H1 (cell line): ENCODE measurements at regions not wholly inside any gene's neighbourhood (a gene's known extent, or its start where the extent isn't known, plus 50 kb on each side); places are given as distances from the start of the nearest gene placed in this dataset.

Experiments
- CTCF ChIA-PET: fragments of 300-600 bp; sonication (Branson Sonifier 250); formaldehyde crosslinking; loops from one replicate; lab custom pipeline; 2021; ENCODE audit not compliant: partially characterized antibody; lab: Charles Lee
- POLR2A ChIA-PET: fragments of 300-600 bp; sonication (Branson Sonifier 250); formaldehyde crosslinking; loops from one replicate; lab custom pipeline; 2021; ENCODE audit warnings: inconsistent platforms; ENCODE audit not compliant: partially characterized antibody; lab: Charles Lee
- DNase-seq, 2 experiments: peaks; one replicate each; pipeline versions ENCODE4 v3.0.0 to v3.0.0-alpha.2; 2010 to 2022; ENCODE audit warnings: low spot score in 2 of 2, low read depth in 1 of 2, mixed read lengths in 1 of 2
- FAIRE-seq: peaks from 2 replicates; lab custom pipeline; 2011; peaks lifted over from hg19 to GRCh38; lab: Jason Lieb, UNC
- H2AFZ ChIP-seq: 2 replicates; pipeline ENCODE4 v1.8.1; 2012; ENCODE audit warnings: low read length, inconsistent platforms
- H2AK5ac ChIP-seq: 2 replicates; pipeline ENCODE4 v1.6.1; 2013; ENCODE audit warnings: low read depth, low read length
- H2BK120ac ChIP-seq: replicated peaks from 2 replicates; pipeline ENCODE3; 2013; ENCODE audit warnings: low read depth, low read length, inconsistent platforms
- H2BK12ac ChIP-seq: 2 replicates; pipeline ENCODE4 v1.6.1; 2013; ENCODE audit warnings: low read depth, low read length
- H2BK15ac ChIP-seq: 2 replicates; pipeline ENCODE4 v1.6.1; 2013; ENCODE audit warnings: low read length
- H2BK20ac ChIP-seq: 2 replicates; pipeline ENCODE4 v1.6.1; 2013; ENCODE audit warnings: low read length
- H2BK5ac ChIP-seq: 2 replicates; pipeline ENCODE4 v1.6.1; 2013; ENCODE audit warnings: low read depth, low read length
- H3K14ac ChIP-seq: 2 replicates; pipeline ENCODE4 v1.6.1; 2013; ENCODE audit warnings: inconsistent platforms; ENCODE audit not compliant: insufficient read length
- H3K18ac ChIP-seq: 2 replicates; pipeline ENCODE4 v1.6.1; 2013; ENCODE audit warnings: low read length; ENCODE audit errors: extremely low read depth
- H3K23ac ChIP-seq: 2 replicates; pipeline ENCODE4 v1.6.1; 2013; ENCODE audit warnings: inconsistent platforms; ENCODE audit not compliant: insufficient read length
- H3K23me2 ChIP-seq: 2 replicates; pipeline ENCODE4 v1.6.1; 2013; ENCODE audit warnings: low read depth, low read length
- H3K27ac ChIP-seq: 2 replicates; pipeline ENCODE4 v1.6.1; 2011; ENCODE audit warnings: low read depth, low read length, inconsistent platforms
- H3K27me3 ChIP-seq, 4 experiments: replicated peaks in 1 of 4; 1 replicate in 1 of 4; 2 replicates in 3 of 4; pipeline versions ENCODE4 v1.6.1 to v1.8.1; 2011 to 2013; ENCODE audit warnings: low read length in 3 of 4, mild to moderate bottlenecking in 3 of 4, inconsistent platforms in 2 of 4, mixed read lengths in 2 of 4, moderate library complexity in 1 of 4; ENCODE audit not compliant: control insufficient read depth in 3 of 4, insufficient read depth in 3 of 4; ENCODE audit errors: extremely low read depth in 1 of 4
- H3K36me3 ChIP-seq, 4 experiments: 2 replicates each; pipeline versions ENCODE4 v1.6.1 to v1.8.1; 2011 to 2013; ENCODE audit warnings: mild to moderate bottlenecking in 4 of 4, low read length in 3 of 4, moderate library complexity in 2 of 4, control low read depth in 1 of 4, inconsistent platforms in 1 of 4; ENCODE audit not compliant: insufficient read depth in 4 of 4, control insufficient read depth in 2 of 4
- H3K4ac ChIP-seq: replicated peaks from 2 replicates; pipeline ENCODE3; 2013; ENCODE audit warnings: low read length, low read depth, mixed read lengths, inconsistent platforms; ENCODE audit not compliant: insufficient read length
- H3K4me1 ChIP-seq, 4 experiments: replicated peaks in 1 of 4; 1 replicate in 1 of 4; 2 replicates in 3 of 4; pipeline versions ENCODE4 v1.6.1 to v1.8.1; 2011 to 2013; ENCODE audit warnings: low read length in 3 of 4, inconsistent platforms in 2 of 4, mixed read lengths in 1 of 4; ENCODE audit not compliant: insufficient read depth in 4 of 4, control insufficient read depth in 3 of 4
- H3K4me2 ChIP-seq, 2 experiments: 2 replicates each; pipeline versions ENCODE4 v1.6.1 to v1.8.1; 2011 to 2013; ENCODE audit warnings: low read depth in 2 of 2, low read length in 2 of 2, control low read depth in 1 of 2, inconsistent platforms in 1 of 2, mild to moderate bottlenecking in 1 of 2; ENCODE audit not compliant: insufficient read depth in 1 of 2
- H3K4me3 ChIP-seq, 4 experiments: fragments of 200-600, 300-600 bp in 1 of 4; sonication (generic), shearing (Covaris generic), sonication (Bioruptor Twin) in 1 of 4; 2 replicates each; pipeline versions ENCODE4 v1.5.1 to v1.8.1; 2011 to 2016; ENCODE audit warnings: low read length in 4 of 4, low read depth in 3 of 4, control low read depth in 2 of 4, inconsistent platforms in 2 of 4, mild to moderate bottlenecking in 2 of 4, mixed read lengths in 1 of 4, moderate library complexity in 1 of 4; ENCODE audit not compliant: insufficient read depth in 2 of 4; ENCODE audit errors: extremely low read depth in 1 of 4
- H3K56ac ChIP-seq: replicated peaks from 2 replicates; pipeline ENCODE3; 2013; ENCODE audit warnings: low read depth, mild to moderate bottlenecking, mixed read lengths, low read length, inconsistent platforms; ENCODE audit not compliant: insufficient read length
- H3K79me1 ChIP-seq: 2 replicates; pipeline ENCODE4 v1.6.1; 2013; ENCODE audit warnings: low read depth, low read length, control low read depth
- H3K79me2 ChIP-seq, 2 experiments: 2 replicates each; pipeline versions ENCODE4 v1.6.1 to v1.8.1; 2012 to 2013; ENCODE audit warnings: low read length in 2 of 2, mild to moderate bottlenecking in 2 of 2, inconsistent platforms in 1 of 2; ENCODE audit not compliant: insufficient read depth in 2 of 2, control insufficient read depth in 1 of 2
- H3K9ac ChIP-seq, 4 experiments: replicated peaks in 1 of 4; 1 replicate in 1 of 4; 2 replicates in 3 of 4; pipeline versions ENCODE4 v1.6.1 to v1.8.1; 2011 to 2013; ENCODE audit warnings: low read depth in 3 of 4, low read length in 3 of 4, control low read depth in 2 of 4, mild to moderate bottlenecking in 2 of 4, moderate library complexity in 2 of 4, inconsistent platforms in 1 of 4; ENCODE audit errors: extremely low read depth in 1 of 4
- H3K9me3 ChIP-seq, 2 experiments: 2 replicates each; pipeline versions ENCODE4 v1.6.1 to v1.8.1; 2012 to 2013; ENCODE audit warnings: mild to moderate bottlenecking in 2 of 2, moderate library complexity in 2 of 2, control low read depth in 1 of 2, inconsistent platforms in 1 of 2, low read depth in 1 of 2, low read length in 1 of 2, mixed read lengths in 1 of 2; ENCODE audit not compliant: insufficient read depth in 2 of 2
- H4K20me1 ChIP-seq, 2 experiments: replicated peaks in 1 of 2; 2 replicates each; pipeline versions ENCODE3 to v1.8.1; 2011 to 2013; ENCODE audit warnings: inconsistent platforms in 2 of 2, low read length in 2 of 2, mild to moderate bottlenecking in 1 of 2; ENCODE audit not compliant: insufficient read depth in 2 of 2, control insufficient read depth in 1 of 2
- H4K5ac ChIP-seq: 2 replicates; pipeline ENCODE4 v1.6.1; 2013; ENCODE audit warnings: low read length, low read depth, mixed read lengths, inconsistent platforms; ENCODE audit not compliant: insufficient read length
- H4K8ac ChIP-seq: 2 replicates; pipeline ENCODE4 v1.8.0; 2013; ENCODE audit warnings: mild to moderate bottlenecking, moderate library complexity, low read length, inconsistent platforms; ENCODE audit not compliant: insufficient read depth; ENCODE audit errors: extremely low read depth
- H4K91ac ChIP-seq: replicated peaks from 2 replicates; pipeline ENCODE3; 2013; ENCODE audit warnings: low read length, mixed read lengths, inconsistent platforms; ENCODE audit not compliant: insufficient read length
- CTCF ChIP-seq, 3 experiments: IDR thresholded peaks; 1 replicate in 2 of 3; 2 replicates in 1 of 3; pipeline versions ENCODE4 v1.5.1 to v1.6.1; 2011; ENCODE audit warnings: low read length in 3 of 3, mild to moderate bottlenecking in 3 of 3, inconsistent platforms in 2 of 3, low read depth in 1 of 3, moderate library complexity in 1 of 3; ENCODE audit not compliant: insufficient read depth in 1 of 3; ENCODE audit errors: control extremely low read depth in 1 of 3
- RAD21 ChIP-seq, 2 experiments: IDR thresholded peaks in 1 of 2; conservative IDR thresholded peaks in 1 of 2; 2 replicates each; pipeline ENCODE4 v1.6.1; 2011; ENCODE audit warnings: low read depth in 2 of 2, low read length in 2 of 2, improper control_type of control experiment in 1 of 2, inconsistent platforms in 1 of 2, mild to moderate bottlenecking in 1 of 2, moderate library complexity in 1 of 2
- SIRT6 ChIP-seq: IDR thresholded peaks from one replicate; pipeline ENCODE4 v1.7.1; 2012; ENCODE audit warnings: low read length, inconsistent platforms
- WGBS, 2 experiments: shearing (Covaris generic) in 1 of 2; methylation state at CpG; one replicate each; pipeline versions ENCODE4 v1.1.6 to v1.1.7; 2013 to 2015; ENCODE audit warnings: low lambda C conversion rate in 2 of 2, mixed read lengths in 2 of 2, inconsistent platforms in 1 of 2, low coverage in 1 of 2, missing lambda C conversion rate in 1 of 2; ENCODE audit not compliant: insufficient replicate concordance in 2 of 2, insufficient coverage in 1 of 2, insufficient read length in 1 of 2; ENCODE audit errors: extremely low coverage in 1 of 2, missing lambda C conversion rate in 1 of 2; 5-methylcytosine and 5-hydroxymethylcytosine counted together

- no peak overlapping the region for H3K4me2 ChIP-seq
- no peak overlapping the region for H3K4ac ChIP-seq
- no peak overlapping the region for H4K91ac ChIP-seq
- no peak overlapping the region for H3K9ac ChIP-seq
- H3K14ac ChIP-seq: no peak overlapping the region
- H4K5ac ChIP-seq: no peak overlapping the region
- no peak overlapping the region for H2AFZ ChIP-seq
- H3K56ac ChIP-seq: no peak overlapping the region
- no peak overlapping the region for H2BK12ac ChIP-seq
- no peak overlapping the region for H2BK120ac ChIP-seq
- H4K8ac ChIP-seq: no peak overlapping the region
- CTCF ChIA-PET: interaction anchor here (0.5 to 4.5 kb wide), 45 partner anchors 8 to 1148 kb away, joined by 3 to 29 read pairs (median 4); no protein-coding TSS in a partner anchor
- no peak overlapping the region for H3K27ac ChIP-seq
- H3K4me1 ChIP-seq: no peaks in the 10 kb centered on the region
- H2BK20ac ChIP-seq: no peak overlapping the region
- no peak overlapping the region for H3K23ac ChIP-seq
- H4K20me1 ChIP-seq: no peaks in the 10 kb centered on the region
- POLR2A ChIA-PET: interaction anchor here (0.7 kb wide), 2 partner anchors 1150 to 1174 kb away, joined by 3 to 4 read pairs; no protein-coding TSS in a partner anchor
- peak; percentile 13 for FAIRE-seq
- H3K4me3 ChIP-seq: no peak overlapping the region
- WGBS, 2 experiments: 92% methylated on average over 2 of the region's 2 CpGs; no CpG with 5 or more reads in 1 of the 2 experiments
- no peak for TF ChIP-seq SIRT6
- TF ChIP-seq RAD21 (IDR thresholded peaks at IDR 0.05 in 1 of 2, conservative IDR thresholded peaks at IDR 0.05 in 1 of 2; ENCODE audit: low read depth in 2 of 2, low read length in 2 of 2): peak; percentile 92 to 94
- TF ChIP-seq CTCF (IDR thresholded peaks at IDR 0.05; ENCODE audit: control extremely low read depth in 1 of 3, insufficient read depth in 1 of 3, low read depth in 1 of 3, low read length in 3 of 3): peak in 2 of 3 experiments; percentile 59 to 67; a peak in 3 of 4 replicates
- DNase-seq: no peak
- H3K23me2 ChIP-seq: no peaks in the 10 kb centered on the region
- H3K79me1 ChIP-seq: no peaks in the 10 kb centered on the region
- H3K9me3 ChIP-seq: no peaks in the 10 kb centered on the region
- no peaks in the 10 kb centered on the region for H3K79me2 ChIP-seq
- no peaks in the 10 kb centered on the region for H3K27me3 ChIP-seq
- H3K18ac ChIP-seq: no peak overlapping the region
- H2BK5ac ChIP-seq: no peak overlapping the region
- no peak overlapping the region for H2AK5ac ChIP-seq
- H2BK15ac ChIP-seq: no peak overlapping the region
- H3K36me3 ChIP-seq: no peaks in the 10 kb centered on the region; a peak in 1 of 8 replicates
Measured at GRCh38 chr21:35840197-35840799, 220.0 kb downstream of the SETD4 start.
